ENCODE measurements at regions not wholly inside any gene's neighbourhood (a gene's known extent, or its start where the extent isn't known, plus 50 kb on each side); places are given as distances from the start of the nearest gene placed in this dataset.

DNA sequence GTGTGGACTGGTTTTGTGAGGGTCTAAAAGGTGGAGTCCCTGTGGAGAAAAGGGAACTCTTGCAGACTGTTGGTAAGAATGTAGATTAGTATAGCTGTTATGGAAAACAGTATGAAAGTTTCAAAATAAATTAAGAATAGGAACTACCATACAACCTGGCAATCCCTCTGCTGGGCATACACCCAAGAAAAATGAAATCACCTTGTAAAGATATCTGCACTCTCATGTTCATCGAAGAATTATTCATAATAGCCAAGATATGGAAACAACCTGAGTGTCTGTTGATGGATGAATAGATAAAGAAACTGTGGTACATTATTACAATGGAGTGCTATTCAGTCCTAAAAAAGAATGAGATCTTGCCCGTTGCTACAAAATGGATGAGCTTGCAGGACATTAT is 109.6 kb downstream of the TBX19 start:
- H2AFZ ChIP-seq (ENCODE audit: insufficient read depth, low read depth, low read length, poor library complexity, severe bottlenecking), result no peak overlapping the region
- H3K9me3 Mint-ChIP-seq, result peaks cover 1 to 12% (median 4%) of the 10 kb centered on the region in 7 donors
- H3K27me3 Mint-ChIP-seq (ENCODE audit: low read depth in 3 of 3), result peaks cover 8 to 18% (median 10%) of the 10 kb centered on the region in 3 donors
- no peak for DNase-seq
- no peaks in the 10 kb centered on the region for H3K9me3 ChIP-seq (replicated peaks in 1 of 2; ENCODE audit: control insufficient read depth in 1 of 2, insufficient read depth in 1 of 2, low read length in 2 of 2)
- no peak overlapping the region for H3K4me2 ChIP-seq (replicated peaks; ENCODE audit: extremely low read depth, low read length, poor library complexity, severe bottlenecking)
- H3K27ac Mint-ChIP-seq, result no peak overlapping the region
- TF ChIP-seq, protein P1, sequence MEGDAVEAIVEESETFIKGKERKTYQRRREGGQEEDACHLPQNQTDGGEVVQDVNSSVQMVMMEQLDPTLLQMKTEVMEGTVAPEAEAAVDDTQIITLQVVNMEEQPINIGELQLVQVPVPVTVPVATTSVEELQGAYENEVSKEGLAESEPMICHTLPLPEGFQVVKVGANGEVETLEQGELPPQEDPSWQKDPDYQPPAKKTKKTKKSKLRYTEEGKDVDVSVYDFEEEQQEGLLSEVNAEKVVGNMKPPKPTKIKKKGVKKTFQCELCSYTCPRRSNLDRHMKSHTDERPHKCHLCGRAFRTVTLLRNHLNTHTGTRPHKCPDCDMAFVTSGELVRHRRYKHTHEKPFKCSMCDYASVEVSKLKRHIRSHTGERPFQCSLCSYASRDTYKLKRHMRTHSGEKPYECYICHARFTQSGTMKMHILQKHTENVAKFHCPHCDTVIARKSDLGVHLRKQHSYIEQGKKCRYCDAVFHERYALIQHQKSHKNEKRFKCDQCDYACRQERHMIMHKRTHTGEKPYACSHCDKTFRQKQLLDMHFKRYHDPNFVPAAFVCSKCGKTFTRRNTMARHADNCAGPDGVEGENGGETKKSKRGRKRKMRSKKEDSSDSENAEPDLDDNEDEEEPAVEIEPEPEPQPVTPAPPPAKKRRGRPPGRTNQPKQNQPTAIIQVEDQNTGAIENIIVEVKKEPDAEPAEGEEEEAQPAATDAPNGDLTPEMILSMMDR (IDR thresholded peaks at IDR 0.05), result no peak
- intact Hi-C loops (cut with micrococcal nuclease), result no loop called here
- no peaks in the 10 kb centered on the region for H4K20me1 ChIP-seq (ENCODE audit: insufficient read depth, low read length)
- no peak overlapping the region for H3K4me3 ChIP-seq (replicated peaks in 1 of 3; ENCODE audit: low read depth in 2 of 3, low read length in 3 of 3)
- peaks cover 0 to 2% of the 10 kb centered on the region in 2 donors for H3K36me3 Mint-ChIP-seq
- no peaks in the 10 kb centered on the region for H3K79me2 ChIP-seq (ENCODE audit: insufficient read depth, low read length)
- H3K27me3 ChIP-seq (ENCODE audit: control insufficient read depth in 2 of 2, insufficient read depth in 2 of 2, low read length in 2 of 2), result peaks cover 0 to 3% of the 10 kb centered on the region in 2 donors
- no peaks in the 10 kb centered on the region for H3K36me3 ChIP-seq (replicated peaks in 1 of 2; ENCODE audit: control insufficient read depth in 1 of 2, insufficient read depth in 2 of 2, low read length in 2 of 2)
- no peaks in the 10 kb centered on the region for H3K4me1 ChIP-seq (ENCODE audit: control insufficient read depth in 1 of 2, insufficient read depth in 2 of 2, low read length in 2 of 2)
- no peak overlapping the region for H3K4me3 Mint-ChIP-seq
- H3K27ac ChIP-seq (ENCODE audit: low read depth in 1 of 2, low read length in 2 of 2), result no peak overlapping the region
- no CpG with 5 or more reads among the region's 2 CpGs for WGBS (ENCODE audit: insufficient coverage)
- H3K9ac ChIP-seq (ENCODE audit: insufficient read depth, low read length, poor library complexity, severe bottlenecking), result no peak overlapping the region
- H3K4me1 Mint-ChIP-seq, result peaks cover 15% of the 10 kb centered on the region

DNA sequence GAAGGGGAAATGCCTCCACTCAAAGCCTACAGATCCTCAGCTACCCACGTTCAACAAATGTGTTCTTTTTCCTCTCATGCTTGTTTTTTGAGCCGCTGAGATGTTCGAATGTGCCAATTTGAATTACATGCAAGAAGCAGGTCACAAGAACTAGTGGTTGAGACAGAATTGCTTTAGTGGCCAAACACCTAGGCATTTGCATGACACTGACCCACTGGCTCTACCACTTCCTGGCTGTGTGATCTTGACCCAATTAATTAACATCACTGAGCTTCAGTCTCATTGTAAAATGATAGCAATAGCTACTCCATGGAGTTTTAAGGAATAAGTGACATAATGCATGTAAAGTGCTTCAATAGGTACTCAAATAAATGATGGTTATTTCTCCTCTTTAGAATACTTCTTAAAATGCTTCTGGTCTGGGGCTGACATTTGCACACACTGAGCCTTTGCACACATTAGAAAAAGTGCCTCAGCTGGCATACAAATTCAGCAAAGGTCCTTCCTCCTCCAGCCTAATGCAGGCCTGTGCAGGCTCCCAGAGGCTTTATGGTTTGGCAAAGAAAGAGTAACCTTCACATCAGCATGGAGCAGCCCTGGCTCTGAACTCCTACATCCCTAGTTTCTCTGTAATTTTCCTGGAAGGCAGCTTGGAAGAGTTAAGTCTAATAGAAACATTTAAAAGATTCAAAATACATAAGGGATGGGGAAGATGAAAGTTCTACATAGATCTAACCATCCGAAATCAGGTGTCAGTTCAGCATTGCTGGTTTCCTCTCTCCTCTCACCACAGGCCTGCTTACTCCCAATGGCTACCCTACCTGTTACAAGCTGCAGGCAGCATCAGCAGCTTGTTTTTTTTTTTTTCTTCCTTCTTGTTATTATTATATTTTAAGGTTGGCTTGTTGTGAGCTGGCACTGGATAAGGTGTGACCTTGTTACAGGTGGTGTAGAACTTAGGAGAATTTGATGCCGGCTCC is 107.4 kb downstream of the TBX19 start:
- Histone ChIP-seq H3K9me3 (replicated peaks in 1 of 2; ENCODE audit: control insufficient read depth in 1 of 2, insufficient read depth in 1 of 2, low read length in 2 of 2) (no peaks in the 10 kb centered on the region), H3K27me3 (ENCODE audit: control insufficient read depth in 2 of 2, insufficient read depth in 2 of 2, low read length in 2 of 2) (peaks cover 0 to 3% of the 10 kb centered on the region in 2 donors), H2AFZ (ENCODE audit: insufficient read depth, low read depth, low read length, poor library complexity, severe bottlenecking) (no peak overlapping the region), H3K9ac (ENCODE audit: insufficient read depth, low read length, poor library complexity, severe bottlenecking) (no peak overlapping the region), H3K4me1 (ENCODE audit: control insufficient read depth in 1 of 2, insufficient read depth in 2 of 2, low read length in 2 of 2) (no peaks in the 10 kb centered on the region), H3K27ac (ENCODE audit: low read depth in 1 of 2, low read length in 2 of 2) (no peak overlapping the region), H3K79me2 (ENCODE audit: insufficient read depth, low read length) (no peaks in the 10 kb centered on the region), H3K36me3 (replicated peaks in 1 of 2; ENCODE audit: control insufficient read depth in 1 of 2, insufficient read depth in 2 of 2, low read length in 2 of 2) (no peaks in the 10 kb centered on the region), H3K4me3 (replicated peaks in 1 of 3; ENCODE audit: low read depth in 2 of 3, low read length in 3 of 3) (no peak overlapping the region), H3K4me2 (replicated peaks; ENCODE audit: extremely low read depth, low read length, poor library complexity, severe bottlenecking) (no peak overlapping the region), H4K20me1 (ENCODE audit: insufficient read depth, low read length) (no peaks in the 10 kb centered on the region)
- intact Hi-C loops (cut with micrococcal nuclease), result no loop called here
- DNase-seq, result no peak
- Mint-ChIP-seq H3K4me1 (peaks cover 17% of the 10 kb centered on the region), H3K9me3 (peaks cover 2 to 12% (median 6%) of the 10 kb centered on the region in 7 donors), H3K36me3 (peaks cover 0 to 2% of the 10 kb centered on the region in 2 donors), H3K27me3 (ENCODE audit: low read depth in 3 of 3) (peaks cover 6 to 16% (median 8%) of the 10 kb centered on the region in 3 donors), H3K27ac (no peak overlapping the region), H3K4me3 (no peak overlapping the region)
- TF ChIP-seq, protein P1 (IDR thresholded peaks at IDR 0.05), result no peak
- WGBS (ENCODE audit: insufficient coverage), result no CpG with 5 or more reads among the region's 5 CpGs

Measured in CD14-positive monocyte (primary cell).